A549 (cell line): ENCODE measurements at regions not wholly inside any gene's neighbourhood (a gene's known extent, or its start where the extent isn't known, plus 50 kb on each side); places are given as distances from the start of the nearest gene placed in this dataset.

Experiments
- ATAC-seq, 2 experiments: fragments of 200-7000 bp in 1 of 2; fragments of >200 bp in 1 of 2; cut with Nextera tagmentation in 1 of 2; cut with Tn5 transposase in 1 of 2; 3 replicates each; pipeline versions ENCODE4 v1.8.0 to v1.9.1; 2018 to 2020; ENCODE audit warnings: mild to moderate bottlenecking in 1 of 2, moderate library complexity in 1 of 2
- CTCF ChIA-PET: fragments of 300-600 bp; sonication (Branson Sonifier 250); formaldehyde crosslinking; extraction: SDS; loops from one replicate; lab custom pipeline; 2021; ENCODE audit warnings: antibody characterized with exemption, inconsistent platforms; lab: Yijun Ruan, JAX
- POLR2A ChIA-PET: fragments of 350-600 bp; formaldehyde crosslinking; extraction: SDS; loops from one replicate; lab custom pipeline; 2021; ENCODE audit warnings: antibody characterized with exemption, inconsistent platforms; lab: Yijun Ruan, JAX
- DNase-seq, 2 experiments: peaks; one replicate each; pipeline versions ENCODE4 v3.0.0 to v3.0.0-alpha.2; 2011 to 2016; ENCODE audit warnings: low read depth in 1 of 2, low spot score in 1 of 2
- FAIRE-seq: peaks from 2 replicates; lab custom pipeline; 2011; peaks lifted over from hg19 to GRCh38; lab: Jason Lieb, UNC
- H3K27ac ChIP-seq, 2 experiments: fragments of >200 bp; sonication (Bioruptor Twin); formaldehyde crosslinking; 3 replicates each; pipeline ENCODE4 v1.5.1; 2016 to 2017
- H3K4me1 ChIP-seq: fragments of >200 bp; sonication (Bioruptor Twin); formaldehyde crosslinking; 3 replicates; pipeline ENCODE4 v1.6.1; 2016
- H3K4me2 ChIP-seq: fragments of >200 bp; sonication (Bioruptor Twin); formaldehyde crosslinking; 3 replicates; pipeline ENCODE4 v1.6.1; 2016
- H3K4me3 ChIP-seq: fragments of >200 bp; sonication (Bioruptor Twin); formaldehyde crosslinking; 3 replicates; pipeline ENCODE4 v1.5.1; 2016
- H3K9me3 ChIP-seq: fragments of >200 bp; sonication (Bioruptor Twin); formaldehyde crosslinking; 3 replicates; pipeline ENCODE4 v1.6.1; 2016
- BHLHE40 ChIP-seq: IDR thresholded peaks from 2 replicates; pipeline ENCODE4 v1.6.1; 2012; ENCODE audit warnings: low read depth, low read length, inconsistent platforms
- CBX2 ChIP-seq: fragments of 200-600 bp; sonication (generic); IDR thresholded peaks from 2 replicates; pipeline ENCODE4 v1.6.1; 2016; ENCODE audit warnings: low read depth, mild to moderate bottlenecking, borderline replicate concordance
- CEBPB ChIP-seq, 2 experiments: fragments of >200 bp in 1 of 2; sonication (Bioruptor Twin) in 1 of 2; formaldehyde crosslinking in 1 of 2; IDR thresholded peaks; 2 replicates each; pipeline ENCODE4 v1.6.1; 2012 to 2016
- E2F6 ChIP-seq: IDR thresholded peaks from 2 replicates; pipeline ENCODE4 v1.6.1; 2012; ENCODE audit warnings: low read depth, borderline replicate concordance
- EHMT2 ChIP-seq: fragments of 200-600 bp; sonication (generic); IDR thresholded peaks from 2 replicates; pipeline ENCODE4 v1.6.1; 2016; ENCODE audit warnings: antibody characterized with exemption, low read depth, mild to moderate bottlenecking, moderate library complexity
- ELK1 ChIP-seq: fragments of 150-350 bp; IDR thresholded peaks from 2 replicates; pipeline ENCODE4 v1.6.1; 2014; ENCODE audit warnings: low read depth, mild to moderate bottlenecking, low read length
- ESRRA ChIP-seq: fragments of 150-350 bp; IDR thresholded peaks from 2 replicates; pipeline ENCODE4 v1.6.1; 2014; ENCODE audit warnings: mild to moderate bottlenecking, low read length, borderline replicate concordance
- FOSL2 ChIP-seq, 2 experiments: fragments of 450-650 bp in 1 of 2; fragments of >200 bp in 1 of 2; sonication (Bioruptor Twin) in 1 of 2; formaldehyde crosslinking; IDR thresholded peaks; 2 replicates each; pipeline versions ENCODE4 v1.5.0 to v1.6.1; 2016 to 2020; ENCODE audit warnings: mild to moderate bottlenecking in 1 of 2, moderate library complexity in 1 of 2
- FOXS1 ChIP-seq: fragments of 250-450 bp; sonication (Bioruptor Pico); IDR thresholded peaks from 2 replicates; pipeline ENCODE4 v1.5.0; 2020; ENCODE audit warnings: mild to moderate bottlenecking, moderate library complexity
- HES2 ChIP-seq: fragments of >200 bp; sonication (Bioruptor Twin); formaldehyde crosslinking; IDR thresholded peaks from 2 replicates; pipeline ENCODE4 v1.6.1; 2016
- HOXB13 ChIP-seq: fragments of 250-450 bp; sonication (Bioruptor Pico); IDR thresholded peaks from 2 replicates; pipeline ENCODE4 v1.5.0; 2020; ENCODE audit warnings: low read depth, mild to moderate bottlenecking, moderate library complexity
- HOXB5 ChIP-seq: fragments of 250-450 bp; sonication (Bioruptor Pico); IDR thresholded peaks from 2 replicates; pipeline ENCODE4 v1.5.0; 2020; ENCODE audit warnings: mild to moderate bottlenecking, moderate library complexity
- JUNB ChIP-seq: fragments of >200 bp; sonication (Bioruptor Twin); formaldehyde crosslinking; IDR thresholded peaks from 2 replicates; pipeline ENCODE4 v1.6.1; 2016
- KDM5A ChIP-seq: fragments of 200-600 bp; sonication (generic); IDR thresholded peaks from 2 replicates; pipeline ENCODE4 v1.6.1; 2016; ENCODE audit warnings: antibody characterized with exemption, mild to moderate bottlenecking
- MAZ ChIP-seq: fragments of 150-350 bp; IDR thresholded peaks from 2 replicates; pipeline ENCODE4 v1.6.1; 2014; ENCODE audit warnings: antibody characterized with exemption, low read depth, low read length, borderline replicate concordance
- NFE2L2 ChIP-seq: fragments of 150-350 bp; conservative IDR thresholded peaks from 2 replicates; pipeline ENCODE4 v1.6.1; 2014; ENCODE audit warnings: low read length
- RFX5 ChIP-seq: fragments of 450-650 bp; IDR thresholded peaks from 2 replicates; pipeline ENCODE4 v1.7.1; 2014; ENCODE audit warnings: antibody characterized with exemption, mild to moderate bottlenecking, moderate library complexity
- RNF2 ChIP-seq: fragments of 200-600 bp; sonication (generic); IDR thresholded peaks from 2 replicates; pipeline ENCODE4 v1.6.1; 2016; ENCODE audit warnings: low read depth, mild to moderate bottlenecking, antibody characterized with exemption, moderate library complexity, borderline replicate concordance
- SREBF2 ChIP-seq: fragments of 450-650 bp; IDR thresholded peaks from 2 replicates; pipeline ENCODE4 v1.6.1; 2014; ENCODE audit warnings: mild to moderate bottlenecking, moderate library complexity
- WGBS: methylation state at CpG from one replicate; pipeline ENCODE4 v1.1.6; 2017; ENCODE audit errors: missing lambda C conversion rate; 5-methylcytosine and 5-hydroxymethylcytosine counted together

GRCh38 chr6:168383062-168383854 is 57.7 kb upstream of the SMOC2 start:
- no peak overlapping the region for H3K4me3 ChIP-seq
- no peak for FAIRE-seq
- no peak overlapping the region for H3K4me2 ChIP-seq
- POLR2A ChIA-PET = no interaction called here
- TF ChIP-seq KDM5A (no peak), JUNB (no peak), FOSL2 (IDR thresholded peaks at IDR 0.05) (no peak), FOSL2 (CRISPR knock-in tag; IDR thresholded peaks at IDR 0.05) (no peak), CEBPB (IDR thresholded peaks at IDR 0.05) (no peak), SREBF2 (no peak), RNF2 (no peak), RFX5 (no peak), MAZ (no peak), HOXB5 (CRISPR knock-in tag) (no peak), BHLHE40 (no peak), HES2 (no peak), FOXS1 (CRISPR knock-in tag) (no peak), CBX2 (no peak), E2F6 (no peak), ELK1 (no peak), HOXB13 (CRISPR knock-in tag) (no peak)
- TF ChIP-seq, all 56 proteins: peak for 0
- no peak for ATAC-seq
- no peak for DNase-seq
- WGBS = 68% methylated on average over 36 of the region's 46 CpGs
- Histone ChIP-seq H3K9me3 (0 out of 3 replicates have a peak, but pooled peaks cover 3% of the 10 kb centered on the region), H3K27ac (no peak overlapping the region), H3K4me1 (no peaks in the 10 kb centered on the region)
- CTCF ChIA-PET = interaction anchor here (0.9 to 1.3 kb wide), 2 partner anchors 13 to 27 kb away, joined by 3 read pairs; no protein-coding TSS in a partner anchor

- no peak for TF ChIP-seq ESRRA
- TF ChIP-seq NFE2L2 = no peak
- TF ChIP-seq EHMT2 = no peak
- Histone ChIP-seq H3K4me1 (no peaks in the 10 kb centered on the region), H3K4me2 (no peak overlapping the region), H3K9me3 (0 out of 3 replicates have a peak, but pooled peaks cover 3% of the 10 kb centered on the region), H3K27ac (no peak overlapping the region), H3K4me3 (no peak overlapping the region)
- DNase-seq = no peak
- WGBS = 54% methylated on average over 25 of the region's 31 CpGs
- CTCF ChIA-PET = interaction anchor here (1.3 kb wide), 1 partner anchor 14 kb away, joined by 3 read pairs; no protein-coding TSS in a partner anchor
- ATAC-seq = no peak
- POLR2A ChIA-PET = no interaction called here
- FAIRE-seq = no peak
These were observed 56.6 kb upstream of the SMOC2 start for GRCh38 chr6:168384045-168385036.
